Neutrophil (primary cell): ENCODE measurements at regions not wholly inside any gene's neighbourhood (a gene's known extent, or its start where the extent isn't known, plus 50 kb on each side); places are given as distances from the start of the nearest gene placed in this dataset.

ENCODE experiments used
- H3K27ac ChIP-seq: fragments of 200-600 bp; sonication (generic); 2 replicates; pipeline ENCODE4 v1.5.1; 2016; ENCODE audit warnings: mild to moderate bottlenecking, moderate library complexity
- H3K27me3 ChIP-seq: fragments of 200-600 bp; sonication (generic); 2 replicates; pipeline ENCODE4 v1.6.0; 2016; ENCODE audit warnings: mild to moderate bottlenecking
- H3K36me3 ChIP-seq: fragments of 200-600 bp; sonication (generic); 2 replicates; pipeline ENCODE4 v1.5.1; 2017
- H3K4me1 ChIP-seq, 2 experiments: fragments of 200-600 bp in 1 of 2; sonication (generic) in 1 of 2; 1 replicate in 1 of 2; 2 replicates in 1 of 2; pipeline versions ENCODE4 v1.5.1 to v1.6.1; 2013 to 2016; ENCODE audit warnings: low read depth in 1 of 2, low read length in 1 of 2, mild to moderate bottlenecking in 1 of 2, moderate library complexity in 1 of 2; ENCODE audit not compliant: control insufficient read depth in 1 of 2, insufficient read depth in 1 of 2
- H3K4me3 ChIP-seq, 2 experiments: fragments of 200-600 bp in 1 of 2; sonication (generic) in 1 of 2; 1 replicate in 1 of 2; 2 replicates in 1 of 2; pipeline ENCODE4 v1.5.1; 2013 to 2016; ENCODE audit warnings: low read depth in 1 of 2, low read length in 1 of 2, mild to moderate bottlenecking in 1 of 2, moderate library complexity in 1 of 2
- H3K9me3 ChIP-seq: fragments of 200-600 bp; sonication (generic); 2 replicates; pipeline ENCODE4 v1.5.1; 2016
- CTCF ChIP-seq: fragments of 200-600 bp; sonication (generic); IDR thresholded peaks from 2 replicates; pipeline ENCODE4 v1.5.1; 2016; ENCODE audit warnings: antibody characterized with exemption

- Histone ChIP-seq H3K27ac (no peak overlapping the region), H3K9me3 (no peaks in the 10 kb centered on the region), H3K36me3 (no peaks in the 10 kb centered on the region), H3K4me1 (no peaks in the 10 kb centered on the region), H3K27me3 (no peaks in the 10 kb centered on the region), H3K4me3 (no peak overlapping the region)
- TF ChIP-seq CTCF = no peak
These were observed 151.1 kb upstream of the TWIST2 start for GRCh38 chr2:238696786-238697185.

GRCh38 chr2:238697193-238698071 lies 150.5 kb upstream of the TWIST2 start:
- TF ChIP-seq CTCF = no peak

GRCh38 chr2:238698072-238698352 lies 149.9 kb upstream of the TWIST2 start:
- no peaks in the 10 kb centered on the region for H3K9me3 ChIP-seq
- no peak overlapping the region for H3K27ac ChIP-seq
- H3K4me3 ChIP-seq = no peak overlapping the region
- no peak for TF ChIP-seq CTCF
- H3K27me3 ChIP-seq = no peaks in the 10 kb centered on the region
- H3K4me1 ChIP-seq = no peaks in the 10 kb centered on the region
- H3K36me3 ChIP-seq = no peaks in the 10 kb centered on the region

More at GRCh38 chr2:238697193-238698071, 150.5 kb upstream of the TWIST2 start:
- Histone ChIP-seq H3K27ac (no peak overlapping the region), H3K4me1 (no peaks in the 10 kb centered on the region), H3K36me3 (no peaks in the 10 kb centered on the region), H3K9me3 (no peaks in the 10 kb centered on the region), H3K4me3 (no peak overlapping the region), H3K27me3 (no peaks in the 10 kb centered on the region)

- Histone ChIP-seq H3K9me3 (no peaks in the 10 kb centered on the region), H3K27ac (no peak overlapping the region), H3K4me1 (no peaks in the 10 kb centered on the region), H3K27me3 (no peaks in the 10 kb centered on the region), H3K36me3 (no peaks in the 10 kb centered on the region), H3K4me3 (no peak overlapping the region)
- no peak for TF ChIP-seq CTCF
These were observed 149.2 kb upstream of the TWIST2 start for GRCh38 chr2:238698451-238699306.

GRCh38 chr2:238699307-238700116 lies 148.4 kb upstream of the TWIST2 start:
- H3K4me3 ChIP-seq = no peak overlapping the region
- H3K4me1 ChIP-seq = no peaks in the 10 kb centered on the region
- H3K36me3 ChIP-seq = no peaks in the 10 kb centered on the region
- H3K27ac ChIP-seq = no peak overlapping the region
- TF ChIP-seq CTCF = no peak
- no peaks in the 10 kb centered on the region for H3K27me3 ChIP-seq
- no peaks in the 10 kb centered on the region for H3K9me3 ChIP-seq
